ENCODE measurements at regions not wholly inside any gene's neighbourhood (a gene's known extent, or its start where the extent isn't known, plus 50 kb on each side); places are given as distances from the start of the nearest gene placed in this dataset.

- no peak for DNase-seq (ENCODE audit: low read depth)
- H3K4me3 ChIP-seq (ENCODE audit: low read depth, low read length) = no peak overlapping the region
- H3K36me3 ChIP-seq (ENCODE audit: control insufficient read depth, insufficient read depth, low read length) = no peaks in the 10 kb centered on the region
- no peak for TF ChIP-seq CTCF (IDR thresholded peaks at IDR 0.05; ENCODE audit: insufficient read depth, low read length, poor library complexity, severe bottlenecking)
- H3K27me3 ChIP-seq (ENCODE audit: control insufficient read depth, insufficient read depth, low read length) = no peaks in the 10 kb centered on the region
Measured at GRCh38 chr2:52955079-52955478, 812.5 kb upstream of the CHAC2 start.

- H3K36me3 ChIP-seq (ENCODE audit: control insufficient read depth, insufficient read depth, low read length) = no peaks in the 10 kb centered on the region
- no peak overlapping the region for H3K4me3 ChIP-seq (ENCODE audit: low read depth, low read length)
- no peaks in the 10 kb centered on the region for H3K27me3 ChIP-seq (ENCODE audit: control insufficient read depth, insufficient read depth, low read length)
- TF ChIP-seq CTCF (IDR thresholded peaks at IDR 0.05; ENCODE audit: insufficient read depth, low read length, poor library complexity, severe bottlenecking) = no peak
- no peak for DNase-seq (ENCODE audit: low read depth)
Measured at GRCh38 chr2:52940101-52940500, 827.5 kb upstream of the CHAC2 start.

- Histone ChIP-seq H3K27me3 (ENCODE audit: control insufficient read depth, insufficient read depth, low read length) (no peaks in the 10 kb centered on the region), H3K36me3 (ENCODE audit: control insufficient read depth, insufficient read depth, low read length) (no peaks in the 10 kb centered on the region), H3K4me3 (ENCODE audit: low read depth, low read length) (no peak overlapping the region)
- DNase-seq (ENCODE audit: low read depth) = no peak
- no peak for TF ChIP-seq CTCF (IDR thresholded peaks at IDR 0.05; ENCODE audit: insufficient read depth, low read length, poor library complexity, severe bottlenecking)
Measured at GRCh38 chr2:52939250-52939649, 828.4 kb upstream of the CHAC2 start.

- no peak overlapping the region for H3K4me3 ChIP-seq (ENCODE audit: low read depth, low read length)
- no peak for TF ChIP-seq CTCF (IDR thresholded peaks at IDR 0.05; ENCODE audit: insufficient read depth, low read length, poor library complexity, severe bottlenecking)
- H3K27me3 ChIP-seq (ENCODE audit: control insufficient read depth, insufficient read depth, low read length) = no peaks in the 10 kb centered on the region
- no peak for DNase-seq (ENCODE audit: low read depth)
- H3K36me3 ChIP-seq (ENCODE audit: control insufficient read depth, insufficient read depth, low read length) = no peaks in the 10 kb centered on the region
Measured at GRCh38 chr2:52936029-52936428, 831.6 kb upstream of the CHAC2 start.

DNA sequence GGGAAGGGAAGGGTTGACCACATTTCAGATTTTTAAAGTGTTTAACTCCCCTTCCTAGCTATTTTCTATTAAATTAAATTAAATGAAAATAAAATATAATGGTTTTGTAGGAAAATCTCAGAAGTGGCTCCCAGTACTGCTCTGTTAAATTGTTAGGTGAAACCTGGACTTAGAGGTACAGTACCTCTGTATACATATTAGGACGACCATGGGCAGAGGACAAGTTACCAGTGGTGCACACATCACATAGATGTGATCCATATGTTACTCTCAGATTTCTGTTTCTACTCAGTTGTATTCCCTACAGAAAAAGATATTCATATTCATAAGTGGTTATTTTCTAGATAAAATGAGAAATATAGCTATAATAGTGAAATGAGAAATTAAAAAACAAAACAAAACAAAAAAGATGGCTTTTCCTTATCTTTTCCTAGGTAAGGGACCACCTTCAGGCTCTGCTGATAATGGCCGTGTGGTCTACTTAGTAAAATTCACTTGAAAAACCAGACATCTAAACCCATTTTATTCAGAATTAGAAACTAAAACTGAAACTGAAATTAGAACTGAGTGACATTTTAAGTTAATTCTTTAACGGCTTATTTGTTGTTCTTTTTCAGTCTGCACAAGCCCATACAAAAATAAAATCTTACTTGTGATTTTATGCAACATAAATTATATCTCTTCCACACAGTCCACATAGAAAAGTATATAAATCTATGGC lies 832.5 kb upstream of the CHAC2 start:
- H3K36me3 ChIP-seq (ENCODE audit: control insufficient read depth, insufficient read depth, low read length) = no peaks in the 10 kb centered on the region
- TF ChIP-seq CTCF (IDR thresholded peaks at IDR 0.05; ENCODE audit: insufficient read depth, low read length, poor library complexity, severe bottlenecking) = no peak
- H3K27me3 ChIP-seq (ENCODE audit: control insufficient read depth, insufficient read depth, low read length) = no peaks in the 10 kb centered on the region
- DNase-seq (ENCODE audit: low read depth) = no peak
- no peak overlapping the region for H3K4me3 ChIP-seq (ENCODE audit: low read depth, low read length)

DNA sequence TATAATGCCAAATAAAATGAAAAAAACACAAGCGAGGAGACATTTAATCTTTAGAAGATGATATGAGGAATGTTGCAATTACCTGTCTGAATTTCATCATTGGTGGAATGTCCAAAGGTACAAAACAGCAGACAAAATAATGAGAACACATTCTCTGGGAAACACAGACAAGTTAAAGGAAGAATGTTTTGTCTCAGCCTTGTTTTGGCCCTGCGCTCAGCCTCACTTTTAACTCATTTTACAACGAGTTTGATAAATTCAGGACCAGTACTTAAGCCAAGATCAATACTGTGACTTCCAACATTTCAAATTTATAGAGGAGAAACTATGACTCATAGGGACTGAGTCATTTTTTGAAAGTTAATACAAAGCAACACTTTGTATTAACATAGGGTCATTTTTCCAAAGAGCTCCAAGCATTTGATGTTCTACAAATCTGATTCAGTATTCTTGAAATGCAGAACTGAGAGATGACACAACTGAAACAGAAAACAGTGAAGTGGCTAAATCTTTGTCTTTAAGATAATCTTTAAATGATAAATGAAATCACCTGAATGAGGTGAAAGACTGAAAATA lies 833.2 kb upstream of the CHAC2 start:
- TF ChIP-seq CTCF (IDR thresholded peaks at IDR 0.05; ENCODE audit: insufficient read depth, low read length, poor library complexity, severe bottlenecking) = no peak
- Histone ChIP-seq H3K27me3 (ENCODE audit: control insufficient read depth, insufficient read depth, low read length) (no peaks in the 10 kb centered on the region), H3K4me3 (ENCODE audit: low read depth, low read length) (no peak overlapping the region), H3K36me3 (ENCODE audit: control insufficient read depth, insufficient read depth, low read length) (no peaks in the 10 kb centered on the region)
- DNase-seq (ENCODE audit: low read depth) = peak; percentile 26
